Type B pancreatic cell (in vitro differentiated cells): ENCODE measurements at regions not wholly inside any gene's neighbourhood (a gene's known extent, or its start where the extent isn't known, plus 50 kb on each side); places are given as distances from the start of the nearest gene placed in this dataset.

ENCODE experiments used
- DNase-seq: peaks from one replicate; pipeline ENCODE4 v3.0.0; 2021; ENCODE audit warnings: mixed read lengths; ENCODE audit not compliant: unreplicated experiment; ENCODE audit errors: extremely low spot score
- H3K27ac Mint-ChIP-seq: 2 replicates; pipeline ENCODE4 v1.8.0; 2021; ENCODE audit warnings: mild to moderate bottlenecking, mixed read lengths
- H3K27me3 Mint-ChIP-seq: 2 replicates; pipeline ENCODE4 v1.8.0; 2021; ENCODE audit warnings: mixed read lengths
- H3K36me3 Mint-ChIP-seq: 2 replicates; pipeline ENCODE4 v1.8.0; 2021; ENCODE audit warnings: mixed read lengths
- H3K4me1 Mint-ChIP-seq: one replicate; pipeline ENCODE4 v1.8.0; 2021; ENCODE audit warnings: mixed read lengths; ENCODE audit not compliant: unreplicated experiment
- H3K4me3 Mint-ChIP-seq: 2 replicates; pipeline ENCODE4 v1.8.0; 2021; ENCODE audit warnings: mild to moderate bottlenecking, mixed read lengths
- H3K9me3 Mint-ChIP-seq: 2 replicates; pipeline ENCODE4 v1.8.0; 2021; ENCODE audit warnings: mixed read lengths
- TF ChIP-seq, protein P1 (sequence below): fragments of 200-600 bp; sonication (generic); conservative IDR thresholded peaks from 2 replicates; pipeline ENCODE4 v1.5.0; 2021; ENCODE audit warnings: antibody characterized with exemption, mild to moderate bottlenecking

DNA sequence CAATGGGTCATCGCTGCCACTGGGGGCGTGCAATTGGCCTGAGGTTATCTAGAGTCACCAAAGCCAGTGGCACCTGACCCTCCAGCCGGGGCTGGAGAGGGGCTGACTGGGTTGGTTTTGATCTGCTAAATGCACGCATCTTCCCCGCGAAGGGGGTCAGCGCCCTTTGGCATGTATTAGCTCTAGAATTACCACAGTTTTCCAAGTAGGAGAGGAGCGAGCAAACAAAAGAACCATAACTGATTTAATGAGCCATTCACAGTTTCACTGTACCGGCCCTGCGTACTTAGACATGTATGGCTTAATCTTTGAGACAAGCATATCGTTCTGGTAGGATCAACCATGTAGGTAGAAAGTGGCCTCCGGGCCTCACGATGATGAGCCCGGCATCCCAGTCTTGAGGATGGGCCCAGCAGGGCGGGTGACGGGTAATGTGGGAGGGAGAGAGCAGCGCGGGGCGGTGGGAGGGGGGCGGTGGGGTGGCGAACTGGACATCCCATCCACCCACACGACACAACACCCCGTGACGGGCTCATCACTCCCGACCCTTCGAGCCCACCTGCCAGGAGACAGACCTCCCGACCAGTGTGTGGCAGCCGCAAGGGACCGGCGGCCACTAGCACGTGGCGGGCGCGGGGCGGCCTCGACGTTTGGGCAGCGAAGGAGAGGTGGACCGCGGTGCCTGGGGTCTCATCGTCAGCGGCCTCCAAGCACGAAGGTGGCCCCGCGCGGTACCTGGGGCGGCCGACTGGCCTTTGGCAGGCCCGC lies 1957.5 kb upstream of the DEFB115 start:
- no peak overlapping the region for H3K4me3 Mint-ChIP-seq
- H3K36me3 Mint-ChIP-seq, result no peaks in the 10 kb centered on the region
- TF ChIP-seq, protein P1, sequence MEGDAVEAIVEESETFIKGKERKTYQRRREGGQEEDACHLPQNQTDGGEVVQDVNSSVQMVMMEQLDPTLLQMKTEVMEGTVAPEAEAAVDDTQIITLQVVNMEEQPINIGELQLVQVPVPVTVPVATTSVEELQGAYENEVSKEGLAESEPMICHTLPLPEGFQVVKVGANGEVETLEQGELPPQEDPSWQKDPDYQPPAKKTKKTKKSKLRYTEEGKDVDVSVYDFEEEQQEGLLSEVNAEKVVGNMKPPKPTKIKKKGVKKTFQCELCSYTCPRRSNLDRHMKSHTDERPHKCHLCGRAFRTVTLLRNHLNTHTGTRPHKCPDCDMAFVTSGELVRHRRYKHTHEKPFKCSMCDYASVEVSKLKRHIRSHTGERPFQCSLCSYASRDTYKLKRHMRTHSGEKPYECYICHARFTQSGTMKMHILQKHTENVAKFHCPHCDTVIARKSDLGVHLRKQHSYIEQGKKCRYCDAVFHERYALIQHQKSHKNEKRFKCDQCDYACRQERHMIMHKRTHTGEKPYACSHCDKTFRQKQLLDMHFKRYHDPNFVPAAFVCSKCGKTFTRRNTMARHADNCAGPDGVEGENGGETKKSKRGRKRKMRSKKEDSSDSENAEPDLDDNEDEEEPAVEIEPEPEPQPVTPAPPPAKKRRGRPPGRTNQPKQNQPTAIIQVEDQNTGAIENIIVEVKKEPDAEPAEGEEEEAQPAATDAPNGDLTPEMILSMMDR, result no peak
- H3K27ac Mint-ChIP-seq, result no peak overlapping the region
- no peaks in the 10 kb centered on the region for H3K27me3 Mint-ChIP-seq
- peaks cover 13% of the 10 kb centered on the region for H3K9me3 Mint-ChIP-seq
- H3K4me1 Mint-ChIP-seq, result no peaks in the 10 kb centered on the region
- DNase-seq, result no peak

DNA sequence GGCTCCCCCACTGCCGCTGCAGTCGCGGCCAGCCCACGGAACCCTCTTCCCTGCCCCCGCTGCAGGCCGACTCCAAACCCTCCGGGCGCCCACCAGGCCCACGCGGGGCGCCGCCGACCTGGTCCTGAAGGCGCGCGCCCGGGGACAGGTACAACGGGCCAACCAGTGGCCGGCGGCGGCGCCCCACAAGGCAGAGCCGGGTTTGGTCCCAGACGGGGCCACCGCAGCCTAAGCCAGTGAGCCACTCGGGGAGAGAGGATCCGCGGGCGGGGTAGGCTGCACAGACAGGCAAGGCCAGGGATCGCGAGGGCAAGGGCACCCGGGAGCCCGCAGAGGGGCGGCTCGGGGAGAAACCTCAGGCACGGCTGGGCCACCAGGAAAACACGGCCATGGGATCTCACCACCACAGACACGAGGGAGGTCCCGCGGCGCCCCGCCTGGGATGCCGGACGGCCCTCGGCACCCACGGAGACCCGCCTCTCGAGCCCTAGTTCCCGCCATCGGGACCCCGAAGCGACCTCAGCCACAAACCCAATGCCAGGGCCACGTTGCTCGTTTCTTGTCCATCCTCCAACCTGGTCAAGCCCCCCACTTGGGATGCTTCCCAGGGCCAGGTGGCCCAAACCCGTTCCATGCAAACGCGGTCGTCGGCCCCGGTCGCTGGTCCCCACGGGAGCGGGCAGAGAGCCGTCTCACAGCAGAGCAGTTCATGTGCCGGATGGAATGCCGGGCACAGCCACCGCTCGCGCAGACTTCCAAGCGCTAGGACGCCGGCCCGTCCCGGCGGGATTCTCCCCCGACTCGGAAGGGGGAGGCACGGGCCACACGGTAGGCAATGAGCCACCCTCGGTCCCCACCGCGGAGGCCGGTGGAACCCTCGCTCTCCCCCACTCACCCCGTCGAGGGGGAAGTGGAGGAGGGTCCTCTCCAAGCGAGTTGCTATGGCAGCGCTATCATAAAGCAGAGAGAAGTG lies 1956.6 kb upstream of the DEFB115 start:
- Mint-ChIP-seq H3K36me3 (no peaks in the 10 kb centered on the region), H3K4me3 (no peak overlapping the region), H3K27me3 (no peaks in the 10 kb centered on the region), H3K9me3 (peaks cover 21% of the 10 kb centered on the region), H3K27ac (no peak overlapping the region), H3K4me1 (no peaks in the 10 kb centered on the region)
- TF ChIP-seq, protein P1, result no peak
- no peak for DNase-seq

DNA sequence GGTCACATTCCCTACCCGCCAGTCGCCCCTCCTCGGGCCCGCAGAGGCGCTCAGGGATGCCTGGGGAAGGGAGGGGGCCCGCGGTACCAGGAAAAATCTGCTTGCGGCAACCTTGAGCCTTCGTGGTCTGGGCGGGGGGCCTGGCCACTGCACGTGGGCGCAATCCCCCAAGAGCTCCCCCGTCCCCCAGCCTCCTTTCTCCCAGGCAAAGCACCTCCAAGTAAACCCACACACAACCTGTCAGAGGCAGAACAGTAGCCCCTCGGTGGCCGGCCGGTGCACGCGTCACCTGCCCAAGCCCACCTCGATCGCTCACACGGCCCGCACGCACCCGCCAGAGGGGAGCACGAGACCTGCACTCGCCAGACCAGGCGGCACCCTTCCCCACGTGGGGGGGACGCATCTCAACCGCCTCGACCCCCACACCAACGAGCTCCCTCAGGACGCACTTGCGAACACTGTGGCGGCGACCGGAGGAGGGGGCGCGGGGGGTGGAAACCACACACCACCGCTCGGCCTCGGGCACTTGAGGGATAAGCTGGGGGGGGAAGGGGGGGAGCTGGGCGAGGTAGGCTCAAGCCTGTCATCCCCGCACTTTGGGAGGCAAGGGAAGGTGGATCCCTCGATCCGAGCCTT lies 1955.7 kb upstream of the DEFB115 start:
- Mint-ChIP-seq H3K4me1 (no peaks in the 10 kb centered on the region), H3K27me3 (no peaks in the 10 kb centered on the region)

GRCh38 chr20:29302979-29303644 lies 1954.4 kb upstream of the DEFB115 start:
- TF ChIP-seq, protein P1, result no peak
- Mint-ChIP-seq H3K36me3 (no peaks in the 10 kb centered on the region), H3K27me3 (no peaks in the 10 kb centered on the region), H3K9me3 (peaks cover 31% of the 10 kb centered on the region), H3K4me3 (no peak overlapping the region), H3K4me1 (no peaks in the 10 kb centered on the region), H3K27ac (no peak overlapping the region)
- DNase-seq, result no peak

More for the DNA sequence above, 1955.7 kb upstream of the DEFB115 start:
- DNase-seq, result no peak
- no peak overlapping the region for H3K4me3 Mint-ChIP-seq
- no peak overlapping the region for H3K27ac Mint-ChIP-seq
- TF ChIP-seq, protein P1, result no peak
- H3K9me3 Mint-ChIP-seq, result peaks cover 26% of the 10 kb centered on the region
- no peaks in the 10 kb centered on the region for H3K36me3 Mint-ChIP-seq
